ENCODE measurements at regions not wholly inside any gene's neighbourhood (a gene's known extent, or its start where the extent isn't known, plus 50 kb on each side); places are given as distances from the start of the nearest gene placed in this dataset.
"Not testable (repeated sequence)": the region's sequence is repeated elsewhere in the genome, so short reads cannot be mapped to it uniquely, and the experiment has no call there.

GRCh38 chr9:93879662-93880407 is 75.3 kb downstream of the BARX1 start:
- not testable (repeated sequence) for DNase-seq (ENCODE audit: low spot score)

- no peak for DNase-seq (ENCODE audit: low spot score)
Observed at GRCh38 chr9:93875330-93875729, 79.8 kb downstream of the BARX1 start.

DNA sequence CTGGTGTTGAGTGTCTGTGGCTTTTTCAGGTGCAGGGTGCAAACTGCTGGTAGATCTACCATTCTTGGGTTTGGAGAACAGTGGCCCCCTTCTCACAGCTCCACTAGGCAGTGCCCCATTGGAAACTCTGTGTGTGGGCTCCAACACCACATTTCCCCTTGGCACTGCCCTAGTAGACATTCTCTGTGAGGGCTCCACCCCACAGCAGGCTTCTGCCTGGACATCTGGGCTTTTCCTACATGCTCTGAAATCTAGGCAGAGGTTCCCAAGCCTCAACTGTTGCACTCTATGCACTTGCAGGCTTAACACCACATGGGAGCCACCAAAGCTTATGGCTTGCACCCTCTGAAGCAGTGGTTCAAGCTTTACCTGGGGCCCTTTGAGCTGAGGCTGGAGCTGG is 80.9 kb downstream of the BARX1 start:
- no peak for DNase-seq (ENCODE audit: low spot score)

DNA sequence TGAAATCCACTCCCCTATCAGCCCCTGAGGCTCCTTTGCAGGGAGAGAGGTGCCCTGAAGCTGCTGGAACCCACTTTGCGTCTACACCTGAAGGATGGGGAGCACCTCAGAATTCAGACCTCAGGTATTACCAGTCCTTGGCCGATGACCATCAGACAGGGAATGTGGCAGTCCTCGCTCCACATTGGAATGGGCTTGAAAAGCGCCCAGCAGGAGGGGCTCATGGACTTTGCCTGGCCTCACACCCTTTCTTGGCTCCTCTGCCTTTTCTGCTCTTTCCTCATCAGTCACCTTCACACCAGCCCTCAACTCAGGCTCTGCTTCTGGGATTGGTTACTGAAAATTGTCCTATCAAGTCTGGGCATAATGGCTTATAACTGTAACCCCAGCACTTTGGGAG is 83.9 kb downstream of the BARX1 start:
- DNase-seq (ENCODE audit: low spot score): no peak

GRCh38 chr9:93869863-93870262 is 85.3 kb downstream of the BARX1 start:
- no peak for DNase-seq (ENCODE audit: low spot score)

GRCh38 chr9:93869088-93869487 is 86.1 kb downstream of the BARX1 start:
- no peak for DNase-seq (ENCODE audit: low spot score)

GRCh38 chr9:93865716-93866115 is 89.4 kb downstream of the BARX1 start:
- DNase-seq (ENCODE audit: low spot score): no peak

DNA sequence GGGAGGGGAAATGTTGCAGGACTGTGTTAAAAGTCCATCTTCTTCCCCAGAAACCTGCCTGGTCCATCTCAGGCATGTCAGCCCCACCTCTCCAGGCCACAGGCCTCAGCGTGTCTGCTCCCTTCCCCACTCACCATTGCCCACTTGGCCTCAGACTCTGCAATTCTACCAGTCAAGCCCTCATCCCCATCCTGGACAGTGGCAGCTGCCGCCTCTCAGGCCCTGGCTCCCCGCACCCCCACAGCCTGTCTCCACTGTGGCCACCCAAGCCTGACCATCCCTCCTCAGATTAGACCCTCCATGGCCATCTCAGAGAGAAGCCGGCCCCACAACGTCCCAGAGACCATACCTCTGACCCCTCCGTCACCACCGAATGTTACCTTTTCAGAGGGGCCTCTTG is 89.9 kb downstream of the BARX1 start:
- no peak for DNase-seq (ENCODE audit: low spot score)

DNA sequence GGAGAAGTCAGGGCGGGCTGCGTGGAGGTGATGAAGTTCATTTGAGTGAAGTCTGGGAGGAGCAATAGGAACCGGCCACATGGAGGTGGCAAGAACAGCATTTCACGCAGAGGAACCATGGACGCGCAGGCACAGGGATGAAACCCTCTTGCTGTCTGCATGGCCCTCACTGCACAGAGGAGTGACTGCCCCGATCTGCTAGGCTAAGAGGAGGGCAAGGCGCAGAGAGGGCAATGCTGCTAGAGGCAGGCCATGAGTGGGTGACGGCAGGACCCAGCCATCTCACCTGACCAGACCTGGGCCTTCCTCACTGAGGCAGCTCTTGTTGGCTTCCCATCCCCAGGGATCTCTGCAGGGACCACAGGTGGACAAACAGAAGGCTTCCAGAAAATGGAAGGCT is 90.3 kb downstream of the BARX1 start:
- no peak for DNase-seq (ENCODE audit: low spot score)

DNA sequence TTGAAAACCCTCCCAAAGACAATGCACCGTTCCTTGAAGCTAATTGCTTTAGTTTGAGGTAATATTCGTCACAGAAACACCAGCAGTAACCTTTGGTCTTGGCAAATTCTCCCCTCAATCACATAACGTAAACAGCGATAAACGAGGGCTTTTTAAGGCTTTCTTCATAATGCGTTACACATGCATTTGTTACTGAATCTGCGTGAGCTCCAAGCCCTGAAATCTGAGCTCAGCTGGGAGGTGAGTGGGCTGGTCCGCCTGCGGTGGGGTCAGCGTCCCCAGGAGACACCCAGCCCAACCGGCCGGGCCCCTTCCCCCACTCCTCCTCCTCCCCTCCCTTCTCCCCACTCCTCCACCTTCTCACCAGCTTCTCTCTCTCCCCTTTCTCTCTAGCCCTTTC is 91.1 kb downstream of the BARX1 start:
- no peak for DNase-seq (ENCODE audit: low spot score)

DNA sequence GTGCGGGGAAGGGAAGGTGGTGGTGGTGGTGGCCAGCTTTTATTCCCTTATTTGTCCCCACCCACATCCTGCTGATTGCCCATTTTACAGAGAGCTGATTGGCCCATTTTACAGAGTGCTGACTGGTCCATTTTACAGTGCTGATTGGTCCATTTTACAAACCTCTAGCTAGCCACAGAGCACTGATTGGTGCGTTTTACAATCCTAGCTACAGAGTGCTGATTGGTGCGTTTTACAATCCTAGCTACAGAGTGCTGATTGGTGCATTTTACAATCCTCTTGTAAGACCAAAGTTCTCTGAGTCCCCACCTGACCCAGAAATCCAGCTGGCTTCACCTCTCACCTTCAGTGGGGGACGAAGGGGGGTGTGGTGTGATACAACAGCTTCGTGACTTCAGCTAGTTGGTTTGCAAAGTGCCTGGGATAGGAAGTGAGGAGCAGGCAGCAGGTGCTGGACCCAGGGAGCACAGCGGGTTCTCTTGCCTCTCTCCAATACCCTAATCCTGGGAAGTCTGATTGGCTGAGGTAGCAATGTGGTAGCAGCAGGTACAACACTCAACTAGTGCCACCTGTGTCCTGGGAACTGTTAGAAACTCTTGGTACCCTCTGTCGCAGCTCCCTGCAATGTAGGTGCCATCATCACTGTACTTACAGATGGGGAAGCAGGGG is 92.1 kb downstream of the BARX1 start:
- no peak for DNase-seq (ENCODE audit: low spot score)

- no peak for DNase-seq (ENCODE audit: low spot score)
Observed at GRCh38 chr9:93861736-93862358, 93.3 kb downstream of the BARX1 start.

DNA sequence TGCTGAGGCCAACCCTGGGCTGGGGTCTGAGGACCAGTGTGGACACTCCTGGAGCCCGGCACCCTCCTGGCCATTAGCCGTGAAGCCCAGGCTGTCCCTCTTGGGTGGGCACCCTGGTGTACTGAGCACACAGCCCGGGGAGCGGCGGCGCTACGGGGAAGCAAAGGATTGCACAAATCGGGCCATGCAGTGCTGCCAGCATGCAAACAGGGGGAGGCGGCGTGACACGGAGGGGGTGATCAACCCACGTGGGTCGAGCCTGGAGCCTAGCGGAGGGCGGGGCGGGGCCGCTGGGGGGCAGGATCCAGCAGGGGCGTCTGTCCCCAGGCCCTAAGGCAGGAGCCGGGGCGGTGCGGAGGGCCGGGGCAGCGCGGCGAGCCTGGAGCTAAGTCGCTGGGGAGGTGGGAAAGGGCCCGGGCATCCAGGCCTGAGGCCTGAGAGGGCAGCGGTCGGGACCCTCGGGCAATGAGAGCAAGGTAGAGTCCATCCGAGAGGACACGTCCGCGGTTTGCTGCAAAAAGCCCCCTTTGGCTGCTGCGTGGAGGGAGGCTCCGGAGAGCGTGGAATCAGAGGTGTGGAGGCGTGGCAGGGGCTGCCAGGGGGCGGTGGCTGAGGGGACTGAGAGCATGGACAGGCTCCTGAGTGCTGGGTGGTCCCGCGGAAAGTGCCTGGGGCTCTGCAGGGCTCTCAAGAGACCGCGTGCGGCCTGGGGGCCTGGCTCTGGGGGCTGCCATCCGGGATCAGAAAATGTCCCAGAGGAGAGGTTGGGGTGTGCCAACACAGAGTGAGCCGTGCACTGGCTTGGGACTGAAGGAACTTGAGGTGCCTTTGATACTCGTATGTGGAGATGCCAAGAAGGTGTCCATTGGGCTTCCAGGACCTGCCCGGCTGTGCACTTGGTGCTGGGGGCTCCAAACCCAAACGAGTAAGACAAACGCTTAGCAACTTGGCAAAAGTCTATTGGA is 94.2 kb downstream of the BARX1 start:
- DNase-seq (ENCODE audit: low spot score): no peak

GRCh38 chr9:93859431-93860215 is 95.5 kb downstream of the BARX1 start:
- no peak for DNase-seq (ENCODE audit: low spot score)

GRCh38 chr9:93857528-93857927 is 97.6 kb downstream of the BARX1 start:
- DNase-seq (ENCODE audit: low spot score): no peak

GRCh38 chr9:93852728-93853127 is 102.4 kb downstream of the BARX1 start:
- DNase-seq (ENCODE audit: low spot score): no peak

GRCh38 chr9:93846349-93846748 is 108.8 kb downstream of the BARX1 start:
- DNase-seq (ENCODE audit: low spot score): no peak

DNA sequence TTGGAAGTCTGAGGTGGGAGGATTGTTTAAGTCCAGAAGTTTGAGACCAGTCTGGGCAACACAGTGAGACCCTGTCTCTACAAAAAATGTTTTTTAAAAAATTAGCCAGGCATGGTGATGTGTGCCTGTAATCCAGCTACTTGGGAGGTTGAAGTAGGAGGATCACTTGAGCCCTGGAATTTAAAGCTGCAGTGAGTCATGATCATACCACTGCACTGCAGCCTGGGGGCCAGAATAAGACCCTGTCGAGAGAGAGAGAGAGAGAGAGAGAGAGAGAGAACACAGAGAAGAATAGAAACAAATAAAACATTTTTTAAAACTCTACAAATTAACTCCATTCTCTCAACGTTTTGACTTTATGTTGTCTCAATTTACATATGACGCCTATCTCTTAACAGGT is 111.8 kb downstream of the BARX1 start:
- no peak for DNase-seq (ENCODE audit: low spot score)

GRCh38 chr9:93830606-93831005 is 124.5 kb downstream of the BARX1 start:
- DNase-seq (ENCODE audit: low spot score): no peak

DNA sequence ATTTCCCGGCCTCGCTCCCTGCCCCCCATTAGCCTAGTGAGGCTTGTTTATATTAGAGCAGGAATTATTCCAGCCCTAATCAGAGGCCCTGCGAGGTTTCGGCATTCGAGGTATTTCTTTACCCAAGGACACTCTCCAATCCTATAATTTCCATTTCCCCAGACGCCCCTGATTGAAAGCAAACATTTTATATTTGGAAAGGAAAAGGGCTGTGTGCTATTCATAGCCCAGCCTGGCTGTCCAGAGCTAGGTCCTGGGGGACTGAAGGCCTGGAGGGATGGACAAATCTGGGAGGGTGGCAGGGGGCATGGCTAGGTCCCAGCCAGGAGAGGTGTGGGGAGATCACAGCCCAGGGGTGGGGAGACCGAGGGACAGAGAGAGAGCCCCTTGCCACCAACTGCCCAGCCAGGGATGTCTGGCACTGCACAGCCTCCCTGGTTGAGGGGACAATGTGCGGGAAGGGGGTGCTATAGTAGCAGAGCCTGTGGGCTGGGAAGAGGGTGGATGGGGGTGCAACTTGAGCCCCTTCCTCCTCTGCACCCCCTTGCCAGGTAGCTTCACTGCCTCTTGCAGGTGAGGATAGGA is 125.1 kb downstream of the BARX1 start:
- DNase-seq (ENCODE audit: low spot score): no peak
